ENCODE measurements at regions not wholly inside any gene's neighbourhood (a gene's known extent, or its start where the extent isn't known, plus 50 kb on each side); places are given as distances from the start of the nearest gene placed in this dataset.
A peak's percentile ranks its signal among the peaks of the same experiment; 100 is the strongest.
"Not testable (repeated sequence)": the region's sequence is repeated elsewhere in the genome, so short reads cannot be mapped to it uniquely, and the experiment has no call there.

DNA sequence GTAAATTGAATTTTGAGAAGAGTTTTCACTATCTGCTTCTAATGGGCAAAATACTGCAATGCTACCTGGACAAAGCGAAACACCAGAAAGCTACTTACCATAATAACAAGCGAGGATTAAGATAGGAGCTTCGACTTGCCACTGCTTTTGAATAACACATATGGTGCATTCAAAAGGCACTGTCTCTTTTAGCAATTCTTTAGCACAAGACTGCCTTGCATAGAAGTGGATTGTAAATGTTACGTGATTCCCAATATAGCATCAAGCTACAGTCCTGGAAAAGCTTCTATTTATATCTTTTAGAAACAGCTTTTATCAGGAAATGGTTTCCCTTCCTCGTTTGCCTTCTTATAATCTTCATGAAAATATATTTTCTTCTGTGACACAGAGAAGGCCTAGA is 258.7 kb upstream of the PDE3A start:
- peak overlapping the region in 1 of 12 donors; percentile 28 for H3K4me3 ChIP-seq
- WGBS, 4 donors, result 25 to 37% (median 31%) methylated on average over 5 of the region's 5 CpGs
- no peaks in the 10 kb centered on the region for H3K27me3 ChIP-seq
- DNase-seq, result no peak
- peak; percentile 61 to 76 (median 66) for ATAC-seq
- intact Hi-C loops (cut with DNase I), result no loop called here
- no peak for TF ChIP-seq POLR2A (IDR thresholded peaks at IDR 0.05)
- TF ChIP-seq, protein P1, sequence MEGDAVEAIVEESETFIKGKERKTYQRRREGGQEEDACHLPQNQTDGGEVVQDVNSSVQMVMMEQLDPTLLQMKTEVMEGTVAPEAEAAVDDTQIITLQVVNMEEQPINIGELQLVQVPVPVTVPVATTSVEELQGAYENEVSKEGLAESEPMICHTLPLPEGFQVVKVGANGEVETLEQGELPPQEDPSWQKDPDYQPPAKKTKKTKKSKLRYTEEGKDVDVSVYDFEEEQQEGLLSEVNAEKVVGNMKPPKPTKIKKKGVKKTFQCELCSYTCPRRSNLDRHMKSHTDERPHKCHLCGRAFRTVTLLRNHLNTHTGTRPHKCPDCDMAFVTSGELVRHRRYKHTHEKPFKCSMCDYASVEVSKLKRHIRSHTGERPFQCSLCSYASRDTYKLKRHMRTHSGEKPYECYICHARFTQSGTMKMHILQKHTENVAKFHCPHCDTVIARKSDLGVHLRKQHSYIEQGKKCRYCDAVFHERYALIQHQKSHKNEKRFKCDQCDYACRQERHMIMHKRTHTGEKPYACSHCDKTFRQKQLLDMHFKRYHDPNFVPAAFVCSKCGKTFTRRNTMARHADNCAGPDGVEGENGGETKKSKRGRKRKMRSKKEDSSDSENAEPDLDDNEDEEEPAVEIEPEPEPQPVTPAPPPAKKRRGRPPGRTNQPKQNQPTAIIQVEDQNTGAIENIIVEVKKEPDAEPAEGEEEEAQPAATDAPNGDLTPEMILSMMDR (IDR thresholded peaks at IDR 0.05), result no peak
- H3K27ac ChIP-seq, result peak overlapping the region in 11 of 12 donors; percentile 22 to 73 (median 58)
- H3K9me3 ChIP-seq, result no peaks in the 10 kb centered on the region
- peaks cover 0 to 27% (median 5%) of the 10 kb centered on the region in 12 donors for H3K4me1 ChIP-seq
- no peaks in the 10 kb centered on the region for H3K36me3 ChIP-seq

DNA sequence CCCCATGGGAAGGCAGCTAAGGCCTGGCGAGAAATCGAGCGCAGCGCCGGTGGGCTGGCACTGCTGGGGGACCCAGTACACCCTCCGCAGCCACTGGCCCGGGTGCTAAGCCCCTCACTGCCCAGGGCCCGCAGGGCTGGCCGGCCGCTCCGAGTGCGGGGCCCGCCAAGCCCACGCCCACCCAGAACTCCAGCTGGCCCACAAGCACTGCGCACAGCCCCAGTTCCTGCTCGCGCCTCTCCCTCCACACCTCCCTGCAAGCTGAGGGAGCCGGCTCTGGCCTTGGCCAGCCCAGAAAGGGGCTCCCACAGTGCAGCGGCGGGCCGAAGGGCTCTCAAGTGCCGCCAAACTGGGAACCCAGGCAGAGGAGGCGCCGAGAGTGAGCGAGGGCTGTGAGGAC is 253.0 kb upstream of the PDE3A start:
- H3K36me3 ChIP-seq; H3K27ac ChIP-seq; H3K27me3 ChIP-seq; intact Hi-C loops (cut with DNase I); H3K4me1 ChIP-seq; H3K4me3 ChIP-seq; ATAC-seq; H3K9me3 ChIP-seq; DNase-seq: not testable (repeated sequence)
- WGBS, 4 donors, result 89 to 98% (median 96%) methylated on average over 14 to 25 of the region's 25 CpGs

DNA sequence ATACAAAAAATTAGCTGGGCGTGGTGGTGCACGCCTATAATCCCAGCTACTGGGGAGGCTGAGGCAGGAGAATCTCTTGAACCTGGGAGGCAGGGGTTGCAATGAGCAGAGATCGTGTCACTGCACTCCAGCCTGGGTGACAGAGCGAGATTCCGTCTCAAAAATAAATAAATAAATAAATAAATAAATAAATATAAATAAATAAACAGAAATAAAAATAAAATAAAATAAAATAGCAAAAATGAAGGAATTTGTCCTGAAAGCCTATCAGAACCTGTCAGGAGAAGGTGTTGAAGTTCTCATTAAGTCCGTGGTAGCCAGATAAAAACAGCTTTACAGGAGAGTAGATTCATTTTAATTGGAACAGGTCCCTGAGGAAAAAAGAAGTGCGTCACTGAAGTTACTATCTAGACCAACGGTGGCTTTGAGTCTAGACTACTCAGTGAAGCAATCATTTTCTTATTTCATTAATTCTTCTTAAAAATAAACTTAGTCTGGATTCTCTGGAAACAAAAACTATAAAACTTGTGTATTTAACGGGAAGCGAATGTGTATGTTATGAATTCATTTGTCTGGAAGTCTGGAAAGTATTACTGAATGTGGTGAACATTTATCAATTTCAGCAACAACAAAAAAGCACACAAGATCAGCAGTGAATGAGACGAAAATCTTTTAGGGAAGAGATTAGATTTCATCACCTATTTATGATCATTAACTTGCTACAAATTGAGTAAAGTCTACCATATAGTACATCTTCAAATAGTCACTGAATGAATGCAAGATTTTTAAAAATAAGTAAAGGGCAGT is 248.5 kb upstream of the PDE3A start:
- no peak for TF ChIP-seq POLR2A (IDR thresholded peaks at IDR 0.05)
- TF ChIP-seq, protein P1 (IDR thresholded peaks at IDR 0.05), result no peak
- H3K4me3 ChIP-seq, result no peak overlapping the region
- H3K9me3 ChIP-seq, result peaks cover 0 to 5% (median 0%) of the 10 kb centered on the region in 12 donors
- no peaks in the 10 kb centered on the region for H3K27me3 ChIP-seq
- H3K27ac ChIP-seq, result no peak overlapping the region
- H3K4me1 ChIP-seq, result peaks cover 0 to 13% (median 0%) of the 10 kb centered on the region in 12 donors
- no peaks in the 10 kb centered on the region for H3K36me3 ChIP-seq
- WGBS, 4 donors, result 71 to 81% (median 76%) methylated on average over 11 of the region's 11 CpGs
- ATAC-seq, result peak in 2 of 4 donors; percentile 34 to 88
- intact Hi-C loops (cut with DNase I), result loop anchor here in 1 of 10 donors (10.0 kb wide), 1 partner anchor 405 kb away; no protein-coding TSS in a partner anchor
- no peak for DNase-seq

DNA sequence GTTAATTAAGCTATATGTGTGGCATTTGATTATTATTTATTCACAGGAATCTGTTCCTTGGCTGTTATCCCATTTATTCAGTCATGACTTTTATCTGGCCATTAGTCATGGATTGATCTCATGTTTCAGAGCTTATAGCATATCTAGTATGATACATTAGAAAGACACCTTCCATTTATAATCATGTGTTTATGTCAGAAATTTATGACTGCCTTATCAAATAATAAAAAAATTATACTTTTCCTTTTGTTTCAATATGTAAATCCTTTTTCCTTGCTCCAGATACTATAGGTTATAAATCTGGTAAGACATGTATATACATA is 248.0 kb upstream of the PDE3A start:
- H3K4me3 ChIP-seq, result no peak overlapping the region
- no peak for DNase-seq
- peaks cover 0 to 5% (median 0%) of the 10 kb centered on the region in 12 donors for H3K9me3 ChIP-seq
- intact Hi-C loops (cut with DNase I), result loop anchor here in 1 of 10 donors (10.0 kb wide), 1 partner anchor 404 kb away; no protein-coding TSS in a partner anchor
- H3K36me3 ChIP-seq, result no peaks in the 10 kb centered on the region
- TF ChIP-seq, protein P1 (IDR thresholded peaks at IDR 0.05), result no peak
- TF ChIP-seq POLR2A (IDR thresholded peaks at IDR 0.05), result no peak
- H3K27me3 ChIP-seq, result no peaks in the 10 kb centered on the region
- peaks cover 0 to 19% (median 0%) of the 10 kb centered on the region in 12 donors for H3K4me1 ChIP-seq
- peak in 1 of 4 donors; percentile 35 for ATAC-seq
- H3K27ac ChIP-seq, result no peak overlapping the region

Data from heart left ventricle (tissue), 16 donors.